HepG2 (cell line): ENCODE measurements at regions not wholly inside any gene's neighbourhood (a gene's known extent, or its start where the extent isn't known, plus 50 kb on each side); places are given as distances from the start of the nearest gene placed in this dataset.

Experiments
- ATAC-seq: fragments of 200-7000 bp; cut with Tn5 transposase; 3 replicates; pipeline ENCODE4 v1.9.1; 2020; ENCODE audit warnings: mild to moderate bottlenecking, moderate library complexity
- BruUV-seq: library from RNA; stranded (reverse); fragments of 400-500 nt; replicated peaks from 2 replicates; lab custom pipeline; 2021; lab: Mats Ljungman, UMichigan
- CTCF ChIA-PET: fragments of 300-600 bp; formaldehyde crosslinking; extraction: SDS; loops from one replicate; lab custom pipeline; 2021; ENCODE audit warnings: low total read pairs, inconsistent platforms, low intra/inter-chr PET ratio; lab: Yijun Ruan, JAX
- POLR2A ChIA-PET: fragments of 350-600 bp; sonication (Branson Sonifier 250); formaldehyde crosslinking; loops from one replicate; lab custom pipeline; 2020; ENCODE audit warnings: antibody characterized with exemption, inconsistent platforms; lab: Yijun Ruan, JAX
- DNase-seq: peaks from one replicate; pipeline ENCODE4 v3.0.0-alpha.2; 2015; ENCODE audit warnings: low spot score
- FAIRE-seq: peaks from 3 replicates; lab custom pipeline; 2011; peaks lifted over from hg19 to GRCh38; lab: Jason Lieb, UNC
- H2AFZ ChIP-seq: one replicate; pipeline ENCODE4 v1.6.1; 2011; ENCODE audit warnings: low read length, inconsistent platforms
- H3K27ac ChIP-seq: fragments of 300-600 bp; 3 replicates; pipeline ENCODE4 v1.8.0; 2011; ENCODE audit warnings: mixed run types, mild to moderate bottlenecking, mixed read lengths, low read length, inconsistent platforms; ENCODE audit not compliant: insufficient read depth; ENCODE audit errors: extremely low read length
- H3K27me3 ChIP-seq, 2 experiments: fragments of 200-600 bp in 1 of 2; 2 replicates in 1 of 2; 3 replicates in 1 of 2; pipeline versions ENCODE4 v1.6.0 to v1.8.0; 2011; ENCODE audit warnings: low read length in 2 of 2, mild to moderate bottlenecking in 2 of 2, moderate library complexity in 2 of 2, inconsistent platforms in 1 of 2; ENCODE audit not compliant: insufficient read depth in 2 of 2, control insufficient read depth in 1 of 2
- H3K36me3 ChIP-seq, 2 experiments: fragments of 200-600 bp in 1 of 2; replicated peaks in 1 of 2; 2 replicates in 1 of 2; 3 replicates in 1 of 2; pipeline versions ENCODE4 v1.5.1 to v1.8.0; 2011; ENCODE audit warnings: low read length in 2 of 2, inconsistent platforms in 1 of 2; ENCODE audit not compliant: insufficient read depth in 2 of 2, control insufficient read depth in 1 of 2
- H3K4me1 ChIP-seq: 2 replicates; pipeline ENCODE4 v1.5.1; 2012; ENCODE audit warnings: low read length, inconsistent platforms; ENCODE audit not compliant: insufficient read depth
- H3K4me2 ChIP-seq: 2 replicates; pipeline ENCODE4 v1.6.0; 2011; ENCODE audit warnings: low read depth, low read length, inconsistent platforms
- H3K4me3 ChIP-seq, 3 experiments: fragments of 200-600 bp in 1 of 3; sonication (generic), shearing (Covaris generic) in 1 of 3; replicated peaks in 1 of 3; 2 replicates each; pipeline ENCODE4 v1.5.1; 2011 to 2016; ENCODE audit warnings: low read length in 3 of 3, inconsistent platforms in 2 of 3, low read depth in 2 of 3, mild to moderate bottlenecking in 2 of 3, control low read depth in 1 of 3, mixed read lengths in 1 of 3; ENCODE audit not compliant: insufficient read depth in 1 of 3
- H3K79me2 ChIP-seq: one replicate; pipeline ENCODE4 v1.6.1; 2011; ENCODE audit warnings: low read length, inconsistent platforms; ENCODE audit not compliant: insufficient read depth
- H3K9ac ChIP-seq: 2 replicates; pipeline ENCODE4 v1.6.0; 2011; ENCODE audit warnings: mild to moderate bottlenecking, low read depth, low read length, inconsistent platforms; ENCODE audit not compliant: insufficient read depth
- H3K9me3 ChIP-seq: 2 replicates; pipeline ENCODE4 v1.5.1; 2012; ENCODE audit warnings: mild to moderate bottlenecking, low read length
- H4K20me1 ChIP-seq: 2 replicates; pipeline ENCODE4 v1.6.0; 2011; ENCODE audit warnings: inconsistent platforms, mild to moderate bottlenecking, low read length, moderate library complexity; ENCODE audit not compliant: insufficient read depth
- ARHGAP35 ChIP-seq: sonication (generic); formaldehyde crosslinking; IDR thresholded peaks from 2 replicates; pipeline ENCODE4 v1.9.0; 2022; ENCODE audit warnings: mild to moderate bottlenecking, inconsistent platforms, moderate library complexity, missing genetic modification reagents, borderline replicate concordance
- HOXA7 ChIP-seq: sonication (generic); formaldehyde crosslinking; IDR thresholded peaks from 2 replicates; pipeline ENCODE4 v1.8.1; 2022; ENCODE audit warnings: mild to moderate bottlenecking, missing genetic modification reagents, moderate library complexity
- MAFF ChIP-seq: IDR thresholded peaks from 2 replicates; pipeline ENCODE4 v1.6.1; 2011; ENCODE audit warnings: low read depth, low read length, improper control_type of control experiment
- MAFK ChIP-seq, 2 experiments: IDR thresholded peaks in 1 of 2; conservative IDR thresholded peaks in 1 of 2; 2 replicates each; pipeline ENCODE4 v1.6.1; 2011; ENCODE audit warnings: improper control_type of control experiment in 2 of 2, low read length in 2 of 2
- MIER3 ChIP-seq: IDR thresholded peaks from 2 replicates; pipeline ENCODE4 v1.6.1; 2016; ENCODE audit warnings: missing compliant biosample characterization, borderline replicate concordance
- MIXL1 ChIP-seq: IDR thresholded peaks from 2 replicates; pipeline ENCODE4 v1.6.1; 2016
- MNT ChIP-seq: fragments of 450-650 bp; IDR thresholded peaks from 2 replicates; pipeline ENCODE4 v1.6.1; 2016
- NPAS2 ChIP-seq: sonication (generic); formaldehyde crosslinking; IDR thresholded peaks from 2 replicates; pipeline ENCODE4 v1.8.0; 2022; ENCODE audit warnings: mild to moderate bottlenecking, missing genetic modification reagents, borderline replicate concordance
- POLR2G ChIP-seq: fragments of 200-400 bp; formaldehyde crosslinking; IDR thresholded peaks from 2 replicates; pipeline ENCODE4 v1.6.1; 2018; ENCODE audit warnings: mild to moderate bottlenecking, low read depth, low read length, moderate library complexity
- RCOR2 ChIP-seq: IDR thresholded peaks from 2 replicates; pipeline ENCODE4 v1.6.1; 2016; ENCODE audit warnings: missing biosample characterization, missing genetic modification reagents
- RXRB ChIP-seq: IDR thresholded peaks from 2 replicates; pipeline ENCODE4 v1.6.1; 2016; ENCODE audit warnings: borderline replicate concordance, missing genetic modification reagents, missing compliant biosample characterization
- SKIL ChIP-seq: sonication (generic); formaldehyde crosslinking; IDR thresholded peaks from 2 replicates; pipeline ENCODE4 v1.8.0; 2022; ENCODE audit warnings: missing genetic modification reagents, mild to moderate bottlenecking, moderate library complexity, borderline replicate concordance
- TMF1 ChIP-seq: sonication (generic); formaldehyde crosslinking; IDR thresholded peaks from 2 replicates; pipeline ENCODE4 v1.8.1; 2022; ENCODE audit warnings: low read depth, missing genetic modification reagents
- WGBS: methylation state at CpG from one replicate; pipeline ENCODE4 v1.1.6; 2017; ENCODE audit warnings: low lambda C conversion rate; 5-methylcytosine and 5-hydroxymethylcytosine counted together
- in situ Hi-C: cut with HindIII; loops from 2 replicates; pipeline ENCODE4 v1.10.0; 2017; ENCODE audit warnings: low pct_unique_long_range_greater_than_20kb; ENCODE audit not compliant: extremely low pct_ligation_motif_present
- intact Hi-C: fragments of 100-400 bp; cut with micrococcal nuclease; formaldehyde crosslinking; loops from one replicate; pipeline ENCODE4 v1.10.0; 2022; ENCODE audit not compliant: unreplicated experiment
- TF ChIP-seq, protein P1 (sequence below): sonication (generic); formaldehyde crosslinking; IDR thresholded peaks from 2 replicates; pipeline ENCODE4 v1.9.0; 2021; ENCODE audit warnings: missing genetic modification reagents, borderline replicate concordance

DNA sequence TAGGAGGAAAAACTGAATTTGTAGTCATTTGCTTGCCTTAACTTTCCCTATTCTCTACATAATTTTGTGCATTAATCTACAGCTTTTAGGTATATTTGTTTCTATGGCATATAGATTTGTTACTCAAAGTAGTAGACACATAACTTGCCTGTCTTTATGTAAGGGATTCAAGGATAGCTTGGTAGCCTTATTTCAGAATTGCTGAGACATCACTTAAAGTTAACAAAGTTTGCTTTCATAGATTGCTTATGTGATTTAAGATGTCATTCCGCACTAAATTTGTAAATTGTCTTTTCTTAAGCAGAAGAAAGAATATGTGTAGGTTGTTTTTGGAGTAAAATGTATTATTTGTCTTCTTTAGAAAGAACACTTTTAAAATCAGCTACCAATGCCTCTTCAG, 477.7 kb upstream of the NOVA1 start:
- H3K79me2 ChIP-seq: no peaks in the 10 kb centered on the region
- no peaks in the 10 kb centered on the region for H3K4me1 ChIP-seq
- peaks cover 93% of the 10 kb centered on the region for H3K9me3 ChIP-seq
- ChIA-PET POLR2A (no interaction called here), CTCF (no interaction called here)
- 1% methylated on average over 1 of the region's 1 CpG for WGBS
- no peak overlapping the region for H3K4me3 ChIP-seq
- H4K20me1 ChIP-seq: no peaks in the 10 kb centered on the region
- H3K27ac ChIP-seq: no peak overlapping the region
- DNase-seq: no peak
- TF ChIP-seq RCOR2 (CRISPR knock-in tag) (no peak), RXRB (CRISPR knock-in tag) (no peak), TMF1 (no peak), MIXL1 (CRISPR knock-in tag) (no peak), ARHGAP35 (CRISPR knock-in tag) (no peak), MAFK (conservative IDR thresholded peaks at IDR 0.05 in 1 of 2, IDR thresholded peaks at IDR 0.05 in 1 of 2; ENCODE audit: low read length in 2 of 2) (peak; percentile 83 to 88), SKIL (CRISPR knock-in tag) (no peak), HOXA7 (CRISPR knock-in tag) (no peak), POLR2G (no peak), NPAS2 (CRISPR knock-in tag) (no peak), MIER3 (CRISPR knock-in tag) (no peak), MAFF (peak; percentile 72), MNT (no peak)
- TF ChIP-seq, protein P1, sequence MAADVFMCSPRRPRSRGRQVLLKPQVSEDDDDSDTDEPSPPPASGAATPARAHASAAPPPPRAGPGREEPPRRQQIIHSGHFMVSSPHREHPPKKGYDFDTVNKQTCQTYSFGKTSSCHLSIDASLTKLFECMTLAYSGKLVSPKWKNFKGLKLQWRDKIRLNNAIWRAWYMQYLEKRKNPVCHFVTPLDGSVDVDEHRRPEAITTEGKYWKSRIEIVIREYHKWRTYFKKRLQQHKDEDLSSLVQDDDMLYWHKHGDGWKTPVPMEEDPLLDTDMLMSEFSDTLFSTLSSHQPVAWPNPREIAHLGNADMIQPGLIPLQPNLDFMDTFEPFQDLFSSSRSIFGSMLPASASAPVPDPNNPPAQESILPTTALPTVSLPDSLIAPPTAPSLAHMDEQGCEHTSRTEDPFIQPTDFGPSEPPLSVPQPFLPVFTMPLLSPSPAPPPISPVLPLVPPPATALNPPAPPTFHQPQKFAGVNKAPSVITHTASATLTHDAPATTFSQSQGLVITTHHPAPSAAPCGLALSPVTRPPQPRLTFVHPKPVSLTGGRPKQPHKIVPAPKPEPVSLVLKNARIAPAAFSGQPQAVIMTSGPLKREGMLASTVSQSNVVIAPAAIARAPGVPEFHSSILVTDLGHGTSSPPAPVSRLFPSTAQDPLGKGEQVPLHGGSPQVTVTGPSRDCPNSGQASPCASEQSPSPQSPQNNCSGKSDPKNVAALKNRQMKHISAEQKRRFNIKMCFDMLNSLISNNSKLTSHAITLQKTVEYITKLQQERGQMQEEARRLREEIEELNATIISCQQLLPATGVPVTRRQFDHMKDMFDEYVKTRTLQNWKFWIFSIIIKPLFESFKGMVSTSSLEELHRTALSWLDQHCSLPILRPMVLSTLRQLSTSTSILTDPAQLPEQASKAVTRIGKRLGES (CRISPR knock-in tag): no peak
- no TSS peak for BruUV-seq
- H3K27me3 ChIP-seq: no peaks in the 10 kb centered on the region
- ATAC-seq: no peak
- no peaks in the 10 kb centered on the region for H3K36me3 ChIP-seq
- H3K9ac ChIP-seq: no peak overlapping the region
- no peak overlapping the region for H2AFZ ChIP-seq
- intact Hi-C loops: no loop called here
- in situ Hi-C loops: no loop called here
- FAIRE-seq: no peak
- no peak overlapping the region for H3K4me2 ChIP-seq
